ENCODE measurements at regions not wholly inside any gene's neighbourhood (a gene's known extent, or its start where the extent isn't known, plus 50 kb on each side); places are given as distances from the start of the nearest gene placed in this dataset.
"Not testable (repeated sequence)": the region's sequence is repeated elsewhere in the genome, so short reads cannot be mapped to it uniquely, and the experiment has no call there.

- no peak for DNase-seq (ENCODE audit: low read depth)
- Histone ChIP-seq H3K27me3 (ENCODE audit: control insufficient read depth, insufficient read depth, low read length) (no peaks in the 10 kb centered on the region), H3K4me3 (ENCODE audit: low read depth, low read length) (no peak overlapping the region), H3K36me3 (ENCODE audit: control insufficient read depth, insufficient read depth, low read length) (no peaks in the 10 kb centered on the region)
- no peak for TF ChIP-seq CTCF (IDR thresholded peaks at IDR 0.05; ENCODE audit: insufficient read depth, low read length, poor library complexity, severe bottlenecking)
Observed at GRCh38 chr6:134575221-134575620, 257.3 kb upstream of the SGK1 start.

- TF ChIP-seq CTCF (IDR thresholded peaks at IDR 0.05; ENCODE audit: insufficient read depth, low read length, poor library complexity, severe bottlenecking), result no peak
- no peak for DNase-seq (ENCODE audit: low read depth)
- H3K4me3 ChIP-seq (ENCODE audit: low read depth, low read length), result no peak overlapping the region
Observed at GRCh38 chr6:134574491-134574890, 256.6 kb upstream of the SGK1 start.

GRCh38 chr6:134569996-134570395, 252.1 kb upstream of the SGK1 start:
- H3K36me3 ChIP-seq (ENCODE audit: control insufficient read depth, insufficient read depth, low read length); DNase-seq (ENCODE audit: low read depth); H3K4me3 ChIP-seq (ENCODE audit: low read depth, low read length); H3K27me3 ChIP-seq (ENCODE audit: control insufficient read depth, insufficient read depth, low read length): not testable (repeated sequence)

More at GRCh38 chr6:134574491-134574890, 256.6 kb upstream of the SGK1 start:
- no peaks in the 10 kb centered on the region for H3K36me3 ChIP-seq (ENCODE audit: control insufficient read depth, insufficient read depth, low read length)
- H3K27me3 ChIP-seq (ENCODE audit: control insufficient read depth, insufficient read depth, low read length), result no peaks in the 10 kb centered on the region

- Histone ChIP-seq H3K36me3 (ENCODE audit: control insufficient read depth, insufficient read depth, low read length) (no peaks in the 10 kb centered on the region), H3K27me3 (ENCODE audit: control insufficient read depth, insufficient read depth, low read length) (no peaks in the 10 kb centered on the region), H3K4me3 (ENCODE audit: low read depth, low read length) (no peak overlapping the region)
- no peak for TF ChIP-seq CTCF (IDR thresholded peaks at IDR 0.05; ENCODE audit: insufficient read depth, low read length, poor library complexity, severe bottlenecking)
- no peak for DNase-seq (ENCODE audit: low read depth)
Observed at GRCh38 chr6:134564705-134565104, 246.8 kb upstream of the SGK1 start.

GRCh38 chr6:134560019-134560418, 242.1 kb upstream of the SGK1 start:
- no peak for TF ChIP-seq CTCF (IDR thresholded peaks at IDR 0.05; ENCODE audit: insufficient read depth, low read length, poor library complexity, severe bottlenecking)
- no peak for DNase-seq (ENCODE audit: low read depth)
- Histone ChIP-seq H3K4me3 (ENCODE audit: low read depth, low read length) (no peak overlapping the region), H3K36me3 (ENCODE audit: control insufficient read depth, insufficient read depth, low read length) (no peaks in the 10 kb centered on the region), H3K27me3 (ENCODE audit: control insufficient read depth, insufficient read depth, low read length) (no peaks in the 10 kb centered on the region)

GRCh38 chr6:134557509-134557908, 239.6 kb upstream of the SGK1 start:
- DNase-seq (ENCODE audit: low read depth), result no peak
- no peak for TF ChIP-seq CTCF (IDR thresholded peaks at IDR 0.05; ENCODE audit: insufficient read depth, low read length, poor library complexity, severe bottlenecking)
- no peak overlapping the region for H3K4me3 ChIP-seq (ENCODE audit: low read depth, low read length)
- no peaks in the 10 kb centered on the region for H3K36me3 ChIP-seq (ENCODE audit: control insufficient read depth, insufficient read depth, low read length)
- no peaks in the 10 kb centered on the region for H3K27me3 ChIP-seq (ENCODE audit: control insufficient read depth, insufficient read depth, low read length)
